ENCODE measurements at regions not wholly inside any gene's neighbourhood (a gene's known extent, or its start where the extent isn't known, plus 50 kb on each side); places are given as distances from the start of the nearest gene placed in this dataset.

GRCh38 chr3:194007592-194008337 is 128.2 kb upstream of the HES1 start:
- Histone ChIP-seq H3K79me2 (ENCODE audit: control insufficient read depth, insufficient read depth, low read length) (no peaks in the 10 kb centered on the region), H3K36me3 (ENCODE audit: control insufficient read depth in 2 of 2, extremely low read depth in 1 of 2, insufficient read depth in 2 of 2, low read length in 2 of 2) (no peaks in the 10 kb centered on the region), H3K4me3 (ENCODE audit: control insufficient read depth in 2 of 3, extremely low read depth in 1 of 3, insufficient read depth in 2 of 3, low read depth in 1 of 3, low read length in 3 of 3) (no peak overlapping the region), H3K9ac (ENCODE audit: control insufficient read depth, extremely low read depth, insufficient read depth, low read length) (no peak overlapping the region), H4K20me1 (ENCODE audit: control insufficient read depth, extremely low read depth, insufficient read depth, low read length) (no peaks in the 10 kb centered on the region), H3K4me1 (ENCODE audit: control insufficient read depth, extremely low read depth, insufficient read depth, low read length) (peaks cover 21% of the 10 kb centered on the region), H2AFZ (ENCODE audit: control insufficient read depth, low read length) (no peak overlapping the region), H3K27ac (ENCODE audit: control insufficient read depth, insufficient read depth, low read length) (no peak overlapping the region), H3K9me3 (ENCODE audit: control insufficient read depth, low read depth, low read length) (no peaks in the 10 kb centered on the region), H3K4me2 (ENCODE audit: control insufficient read depth, extremely low read depth, insufficient read depth, low read depth, low read length) (no peak overlapping the region), H3K9me1 (ENCODE audit: control insufficient read depth, extremely low read depth, insufficient read depth, low read length) (no peaks in the 10 kb centered on the region), H3K27me3 (ENCODE audit: control insufficient read depth, extremely low read depth, insufficient read depth, low read length) (peaks cover 3% of the 10 kb centered on the region)
- dilution Hi-C loops (cut with MboI; ENCODE audit: extremely low pct_ligation_motif_present, low sequenced_read_pairs), result no loop called here
- FAIRE-seq, result no peak
- TF ChIP-seq CTCF (optimal IDR thresholded peaks at IDR 0.05 in 1 of 3, IDR thresholded peaks at IDR 0.05 in 1 of 3, conservative IDR thresholded peaks at IDR 0.05 in 1 of 3; ENCODE audit: extremely low read depth in 1 of 3, insufficient read depth in 2 of 3, low read length in 3 of 3) (no peak), EZH2 (IDR thresholded peaks at IDR 0.05; ENCODE audit: low read length) (no peak)
- DNase-seq (ENCODE audit: low read depth, low spot score), result no peak

- no peak overlapping the region for H3K27ac ChIP-seq (ENCODE audit: control insufficient read depth, insufficient read depth, low read length)
- H3K9me3 ChIP-seq (ENCODE audit: control insufficient read depth, low read depth, low read length), result no peaks in the 10 kb centered on the region
- FAIRE-seq, result no peak
- H3K79me2 ChIP-seq (ENCODE audit: control insufficient read depth, insufficient read depth, low read length), result no peaks in the 10 kb centered on the region
- H3K4me3 ChIP-seq (ENCODE audit: control insufficient read depth in 2 of 3, extremely low read depth in 1 of 3, insufficient read depth in 2 of 3, low read depth in 1 of 3, low read length in 3 of 3), result no peak overlapping the region
- no peak for DNase-seq (ENCODE audit: low read depth, low spot score)
- H3K27me3 ChIP-seq (ENCODE audit: control insufficient read depth, extremely low read depth, insufficient read depth, low read length), result peaks cover 3% of the 10 kb centered on the region
- H3K9ac ChIP-seq (ENCODE audit: control insufficient read depth, extremely low read depth, insufficient read depth, low read length), result no peak overlapping the region
- no peak overlapping the region for H3K4me2 ChIP-seq (ENCODE audit: control insufficient read depth, extremely low read depth, insufficient read depth, low read depth, low read length)
- no peak overlapping the region for H2AFZ ChIP-seq (ENCODE audit: control insufficient read depth, low read length)
- no peaks in the 10 kb centered on the region for H3K36me3 ChIP-seq (ENCODE audit: control insufficient read depth in 2 of 2, extremely low read depth in 1 of 2, insufficient read depth in 2 of 2, low read length in 2 of 2)
- H3K9me1 ChIP-seq (ENCODE audit: control insufficient read depth, extremely low read depth, insufficient read depth, low read length), result no peaks in the 10 kb centered on the region
- dilution Hi-C loops (cut with MboI; ENCODE audit: extremely low pct_ligation_motif_present, low sequenced_read_pairs), result no loop called here
- peaks cover 8% of the 10 kb centered on the region for H3K4me1 ChIP-seq (ENCODE audit: control insufficient read depth, extremely low read depth, insufficient read depth, low read length)
- TF ChIP-seq EZH2 (IDR thresholded peaks at IDR 0.05; ENCODE audit: low read length), result no peak
- TF ChIP-seq CTCF (optimal IDR thresholded peaks at IDR 0.05 in 1 of 3, IDR thresholded peaks at IDR 0.05 in 1 of 3, conservative IDR thresholded peaks at IDR 0.05 in 1 of 3; ENCODE audit: extremely low read depth in 1 of 3, insufficient read depth in 2 of 3, low read length in 3 of 3), result no peak
- H4K20me1 ChIP-seq (ENCODE audit: control insufficient read depth, extremely low read depth, insufficient read depth, low read length), result no peaks in the 10 kb centered on the region
Observed at GRCh38 chr3:194009019-194009418, 126.9 kb upstream of the HES1 start.

Data from keratinocyte (primary cell).